HUES64 (cell line): ENCODE measurements at regions not wholly inside any gene's neighbourhood (a gene's known extent, or its start where the extent isn't known, plus 50 kb on each side); places are given as distances from the start of the nearest gene placed in this dataset.
A peak's percentile ranks its signal among the peaks of the same experiment; 100 is the strongest.

ENCODE experiments used
- H3K27ac ChIP-seq: 2 replicates; pipeline ENCODE4 v1.7.0; 2013; ENCODE audit warnings: low read depth, low read length, inconsistent platforms
- H3K27me3 ChIP-seq: 2 replicates; pipeline ENCODE4 v1.6.1; 2013; ENCODE audit warnings: mild to moderate bottlenecking, low read length; ENCODE audit not compliant: insufficient read depth
- H3K36me3 ChIP-seq: 2 replicates; pipeline ENCODE4 v1.6.1; 2013; ENCODE audit warnings: mild to moderate bottlenecking, low read length; ENCODE audit not compliant: insufficient read depth
- H3K4me1 ChIP-seq: 2 replicates; pipeline ENCODE4 v1.6.1; 2013; ENCODE audit warnings: mild to moderate bottlenecking, low read length, moderate library complexity; ENCODE audit not compliant: insufficient read depth
- H3K4me3 ChIP-seq: 2 replicates; pipeline ENCODE4 v1.5.1; 2013; ENCODE audit warnings: mild to moderate bottlenecking, low read length, moderate library complexity
- H3K9ac ChIP-seq: 2 replicates; pipeline ENCODE4 v1.6.1; 2013; ENCODE audit warnings: mild to moderate bottlenecking, low read depth, low read length
- H3K9me3 ChIP-seq: 2 replicates; pipeline ENCODE4 v1.6.1; 2013; ENCODE audit warnings: low read depth, low read length; ENCODE audit not compliant: insufficient read depth
- WGBS: fragments of 150-250, 120-280 bp; methylation state at CpG from one replicate; pipeline ENCODE4 v1.1.7; 2013; ENCODE audit warnings: missing lambda C conversion rate; 5-methylcytosine and 5-hydroxymethylcytosine counted together

- Histone ChIP-seq H3K9ac (no peak overlapping the region), H3K4me3 (no peak overlapping the region), H3K36me3 (no peaks in the 10 kb centered on the region), H3K9me3 (peaks cover 14% of the 10 kb centered on the region), H3K27me3 (no peaks in the 10 kb centered on the region), H3K27ac (no peak overlapping the region), H3K4me1 (peaks cover 10% of the 10 kb centered on the region; the same call in 1 of the 2 replicates)
- 94% methylated on average over 4 of the region's 4 CpGs for WGBS
These were observed 74.3 kb downstream of the ARL4A start for GRCh38 chr7:12761691-12762090.

GRCh38 chr7:12764458-12764891, 77.0 kb downstream of the ARL4A start:
- Histone ChIP-seq H3K27me3 (no peaks in the 10 kb centered on the region), H3K4me1 (peaks cover 22% of the 10 kb centered on the region), H3K9ac (no peak overlapping the region), H3K27ac (no peak overlapping the region), H3K4me3 (no peak overlapping the region), H3K9me3 (peaks cover 12% of the 10 kb centered on the region), H3K36me3 (no peaks in the 10 kb centered on the region)
- WGBS: 88% methylated on average over 2 of the region's 2 CpGs

- 79% methylated on average over 1 of the region's 2 CpGs for WGBS
- Histone ChIP-seq H3K9ac (no peak overlapping the region), H3K36me3 (no peaks in the 10 kb centered on the region), H3K27me3 (no peaks in the 10 kb centered on the region), H3K27ac (no peak overlapping the region), H3K4me3 (no peak overlapping the region), H3K4me1 (peaks cover 33% of the 10 kb centered on the region), H3K9me3 (peaks cover 6% of the 10 kb centered on the region)
These were observed 78.1 kb downstream of the ARL4A start for GRCh38 chr7:12765431-12766100.

- Histone ChIP-seq H3K9me3 (no peaks in the 10 kb centered on the region), H3K9ac (no peak overlapping the region), H3K27ac (no peak overlapping the region), H3K4me3 (no peak overlapping the region), H3K36me3 (no peaks in the 10 kb centered on the region), H3K4me1 (peaks cover 41% of the 10 kb centered on the region), H3K27me3 (no peaks in the 10 kb centered on the region)
These were observed 79.0 kb downstream of the ARL4A start for GRCh38 chr7:12766416-12766815.

GRCh38 chr7:12768948-12769347, 81.5 kb downstream of the ARL4A start:
- Histone ChIP-seq H3K27ac (no peak overlapping the region), H3K4me1 (peaks cover 50% of the 10 kb centered on the region), H3K9me3 (0 out of 2 replicates have a peak, but pooled peaks cover 5% of the 10 kb centered on the region), H3K27me3 (no peaks in the 10 kb centered on the region), H3K4me3 (no peak overlapping the region), H3K36me3 (no peaks in the 10 kb centered on the region), H3K9ac (no peak overlapping the region)
- no CpG with 5 or more reads among the region's 1 CpG for WGBS

GRCh38 chr7:12769444-12769843, 82.0 kb downstream of the ARL4A start:
- Histone ChIP-seq H3K27ac (no peak overlapping the region; the same call in 1 of the 2 replicates), H3K4me3 (no peak overlapping the region), H3K4me1 (peaks cover 45% of the 10 kb centered on the region), H3K36me3 (no peaks in the 10 kb centered on the region), H3K9me3 (0 out of 2 replicates have a peak, but pooled peaks cover 5% of the 10 kb centered on the region), H3K9ac (no peak overlapping the region), H3K27me3 (no peaks in the 10 kb centered on the region)
- no CpG with 5 or more reads among the region's 1 CpG for WGBS

- H3K9me3 ChIP-seq: 0 out of 2 replicates have a peak, but pooled peaks cover 5% of the 10 kb centered on the region
- H3K27me3 ChIP-seq: no peaks in the 10 kb centered on the region
- no peaks in the 10 kb centered on the region for H3K36me3 ChIP-seq
- 47% methylated on average over 1 of the region's 3 CpGs for WGBS
- H3K4me3 ChIP-seq: no peak overlapping the region
- peak overlapping the region; percentile 28; the same call in 1 of the 2 replicates for H3K9ac ChIP-seq
- H3K27ac ChIP-seq: peak overlapping the region; percentile 40; the same call in 1 of the 2 replicates
- peaks cover 40% of the 10 kb centered on the region for H3K4me1 ChIP-seq
These were observed 83.0 kb downstream of the ARL4A start for GRCh38 chr7:12770227-12770975.

- no peak overlapping the region for H3K4me3 ChIP-seq
- 85% methylated on average over 7 of the region's 7 CpGs for WGBS
These were observed 84.0 kb downstream of the ARL4A start for GRCh38 chr7:12771378-12771877.

GRCh38 chr7:12772768-12773167, 85.3 kb downstream of the ARL4A start:
- Histone ChIP-seq H3K4me3 (no peak overlapping the region), H3K36me3 (no peaks in the 10 kb centered on the region), H3K4me1 (peaks cover 40% of the 10 kb centered on the region), H3K27ac (no peak overlapping the region), H3K9me3 (0 out of 2 replicates have a peak, but pooled peaks cover 5% of the 10 kb centered on the region), H3K27me3 (no peaks in the 10 kb centered on the region), H3K9ac (no peak overlapping the region)
- WGBS: 94% methylated on average over 4 of the region's 4 CpGs

More at GRCh38 chr7:12771378-12771877, 84.0 kb downstream of the ARL4A start:
- H3K4me1 ChIP-seq: peaks cover 40% of the 10 kb centered on the region
- H3K36me3 ChIP-seq: no peaks in the 10 kb centered on the region
- H3K27ac ChIP-seq: peak overlapping the region; percentile 40; the same call in 1 of the 2 replicates
- 0 out of 2 replicates have a peak, but pooled peaks cover 5% of the 10 kb centered on the region for H3K9me3 ChIP-seq
- no peak overlapping the region for H3K9ac ChIP-seq
- H3K27me3 ChIP-seq: no peaks in the 10 kb centered on the region

- Histone ChIP-seq H3K27ac (no peak overlapping the region), H3K27me3 (no peaks in the 10 kb centered on the region), H3K9me3 (0 out of 2 replicates have a peak, but pooled peaks cover 5% of the 10 kb centered on the region), H3K4me3 (no peak overlapping the region), H3K36me3 (no peaks in the 10 kb centered on the region), H3K9ac (no peak overlapping the region), H3K4me1 (peaks cover under 1% of the 10 kb centered on the region; the same call in 1 of the 2 replicates)
- 98% methylated on average over 1 of the region's 2 CpGs for WGBS
These were observed 89.8 kb downstream of the ARL4A start for GRCh38 chr7:12777257-12777656.

- no peak overlapping the region for H3K4me3 ChIP-seq
- 95% methylated on average over 3 of the region's 3 CpGs for WGBS
- H3K36me3 ChIP-seq: no peaks in the 10 kb centered on the region
- H3K4me1 ChIP-seq: no peaks in the 10 kb centered on the region
- H3K9ac ChIP-seq: no peak overlapping the region
- no peaks in the 10 kb centered on the region for H3K9me3 ChIP-seq
- H3K27ac ChIP-seq: no peak overlapping the region
- no peaks in the 10 kb centered on the region for H3K27me3 ChIP-seq
These were observed 92.5 kb downstream of the ARL4A start for GRCh38 chr7:12779947-12780346.
